RWPE2 (cell line): ENCODE measurements at regions not wholly inside any gene's neighbourhood (a gene's known extent, or its start where the extent isn't known, plus 50 kb on each side); places are given as distances from the start of the nearest gene placed in this dataset.

Source experiments
- ATAC-seq: fragments of 200-7000 bp; cut with Tn5 transposase; 3 replicates; pipeline ENCODE4 v1.9.1; 2021; ENCODE audit warnings: low read depth
- DNase-seq: peaks from one replicate; pipeline ENCODE4 v3.0.0-alpha.2; 2020; ENCODE audit warnings: low spot score
- H3K27ac ChIP-seq: fragments of 450-650 bp; 2 replicates; pipeline ENCODE4 v1.5.1; 2017; ENCODE audit warnings: mild to moderate bottlenecking; ENCODE audit not compliant: poor library complexity, severe bottlenecking
- H3K27me3 ChIP-seq: fragments of 250-450 bp; sonication (Bioruptor Pico); 2 replicates; pipeline ENCODE4 v1.5.1; 2021; ENCODE audit warnings: mild to moderate bottlenecking, moderate library complexity; ENCODE audit not compliant: insufficient read depth, poor library complexity, severe bottlenecking
- H3K36me3 ChIP-seq: fragments of 250-450 bp; sonication (Bioruptor Pico); 2 replicates; pipeline ENCODE4 v1.5.1; 2020; ENCODE audit warnings: low read depth, mild to moderate bottlenecking, moderate library complexity
- H3K4me1 ChIP-seq: fragments of 250-450 bp; sonication (Bioruptor Pico); 2 replicates; pipeline ENCODE4 v1.5.1; 2021; ENCODE audit warnings: mild to moderate bottlenecking, moderate library complexity; ENCODE audit not compliant: insufficient read depth, poor library complexity, severe bottlenecking
- H3K4me3 ChIP-seq: fragments of 250-450 bp; sonication (Bioruptor Pico); 2 replicates; pipeline ENCODE4 v1.5.1; 2021; ENCODE audit warnings: mild to moderate bottlenecking, moderate library complexity; ENCODE audit not compliant: severe bottlenecking
- H3K9me3 ChIP-seq: fragments of 250-450 bp; sonication (Bioruptor Pico); 2 replicates; pipeline ENCODE4 v1.5.1; 2021; ENCODE audit warnings: mild to moderate bottlenecking, moderate library complexity; ENCODE audit not compliant: severe bottlenecking
- TF ChIP-seq, protein P1 (sequence below): fragments of 450-650 bp; IDR thresholded peaks from one replicate; pipeline ENCODE4 v1.5.1; 2017; ENCODE audit warnings: mild to moderate bottlenecking, moderate library complexity; ENCODE audit not compliant: poor library complexity, severe bottlenecking

DNA sequence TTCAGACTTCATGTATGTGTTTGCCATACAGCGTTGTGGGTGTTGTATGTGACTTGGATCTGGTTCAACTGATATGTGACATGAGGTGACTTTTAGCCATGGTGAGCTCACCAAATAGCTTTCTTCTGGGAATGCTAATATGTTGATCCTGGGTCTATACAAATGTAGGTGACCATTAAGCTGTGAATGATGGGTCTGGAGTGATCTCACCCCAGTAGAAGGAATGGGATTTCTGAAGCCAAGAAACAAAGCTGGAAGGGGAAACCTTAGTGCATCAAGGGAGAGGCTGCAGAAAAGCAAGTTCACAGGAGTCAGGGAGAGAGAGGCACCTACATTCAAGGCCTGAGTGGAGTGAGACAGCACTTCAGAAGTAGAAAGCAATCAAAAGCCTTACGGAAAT is 421.0 kb upstream of the THRB start:
- H3K4me1 ChIP-seq = no peaks in the 10 kb centered on the region
- H3K4me3 ChIP-seq = no peak overlapping the region
- TF ChIP-seq, protein P1, sequence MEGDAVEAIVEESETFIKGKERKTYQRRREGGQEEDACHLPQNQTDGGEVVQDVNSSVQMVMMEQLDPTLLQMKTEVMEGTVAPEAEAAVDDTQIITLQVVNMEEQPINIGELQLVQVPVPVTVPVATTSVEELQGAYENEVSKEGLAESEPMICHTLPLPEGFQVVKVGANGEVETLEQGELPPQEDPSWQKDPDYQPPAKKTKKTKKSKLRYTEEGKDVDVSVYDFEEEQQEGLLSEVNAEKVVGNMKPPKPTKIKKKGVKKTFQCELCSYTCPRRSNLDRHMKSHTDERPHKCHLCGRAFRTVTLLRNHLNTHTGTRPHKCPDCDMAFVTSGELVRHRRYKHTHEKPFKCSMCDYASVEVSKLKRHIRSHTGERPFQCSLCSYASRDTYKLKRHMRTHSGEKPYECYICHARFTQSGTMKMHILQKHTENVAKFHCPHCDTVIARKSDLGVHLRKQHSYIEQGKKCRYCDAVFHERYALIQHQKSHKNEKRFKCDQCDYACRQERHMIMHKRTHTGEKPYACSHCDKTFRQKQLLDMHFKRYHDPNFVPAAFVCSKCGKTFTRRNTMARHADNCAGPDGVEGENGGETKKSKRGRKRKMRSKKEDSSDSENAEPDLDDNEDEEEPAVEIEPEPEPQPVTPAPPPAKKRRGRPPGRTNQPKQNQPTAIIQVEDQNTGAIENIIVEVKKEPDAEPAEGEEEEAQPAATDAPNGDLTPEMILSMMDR = no peak
- H3K36me3 ChIP-seq = no peaks in the 10 kb centered on the region
- no peak for ATAC-seq
- no peak for DNase-seq
- no peak overlapping the region for H3K27ac ChIP-seq
- H3K9me3 ChIP-seq = no peaks in the 10 kb centered on the region
- no peaks in the 10 kb centered on the region for H3K27me3 ChIP-seq

DNA sequence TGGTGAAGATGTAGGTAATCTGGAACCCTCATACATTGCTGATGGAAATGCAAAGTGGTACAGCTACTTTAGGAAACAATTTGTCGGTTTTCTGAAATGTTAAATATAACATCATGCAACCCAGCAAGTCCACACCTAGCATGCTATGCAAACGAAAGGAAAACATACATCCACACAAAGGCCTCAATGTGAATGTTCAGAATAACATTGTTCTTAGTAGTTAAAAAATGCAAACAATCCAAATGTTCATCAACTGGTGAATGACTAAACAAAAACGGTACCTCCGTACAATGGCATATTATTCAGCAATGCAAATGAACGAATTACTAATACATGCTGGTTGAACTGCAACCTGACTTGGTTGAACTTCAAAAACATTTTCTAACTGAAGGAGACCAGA is 423.3 kb upstream of the THRB start:
- Histone ChIP-seq H3K4me1 (no peaks in the 10 kb centered on the region), H3K36me3 (no peaks in the 10 kb centered on the region), H3K4me3 (no peak overlapping the region), H3K9me3 (no peaks in the 10 kb centered on the region), H3K27ac (no peak overlapping the region), H3K27me3 (no peaks in the 10 kb centered on the region)
- TF ChIP-seq, protein P1 = no peak
- ATAC-seq = no peak
- no peak for DNase-seq

DNA sequence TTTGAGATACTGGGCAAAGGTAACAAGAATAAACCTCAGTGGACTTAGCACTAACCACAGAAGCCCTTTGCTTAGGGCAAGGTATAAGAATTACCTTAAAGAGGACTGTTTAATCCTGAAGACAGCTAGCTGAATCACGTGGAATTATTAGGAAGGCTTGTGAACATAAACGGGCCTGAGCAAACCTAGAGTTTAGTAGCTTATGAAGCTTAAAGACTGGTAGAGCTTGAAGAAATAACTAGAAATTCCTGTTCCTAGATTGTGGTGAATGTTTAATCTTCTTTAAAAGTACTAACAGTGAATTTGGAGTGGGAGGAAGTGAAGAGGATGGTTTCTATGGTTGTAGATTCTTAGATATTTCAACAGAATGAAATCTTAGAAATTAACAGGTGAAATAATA is 428.9 kb upstream of the THRB start:
- DNase-seq (no peak), ATAC-seq (no peak)
- no peaks in the 10 kb centered on the region for H3K36me3 ChIP-seq
- H3K4me1 ChIP-seq = no peaks in the 10 kb centered on the region
- H3K27me3 ChIP-seq = peaks cover 5% of the 10 kb centered on the region
- no peaks in the 10 kb centered on the region for H3K9me3 ChIP-seq
- H3K4me3 ChIP-seq = no peak overlapping the region
- no peak overlapping the region for H3K27ac ChIP-seq
- TF ChIP-seq, protein P1 = no peak

DNA sequence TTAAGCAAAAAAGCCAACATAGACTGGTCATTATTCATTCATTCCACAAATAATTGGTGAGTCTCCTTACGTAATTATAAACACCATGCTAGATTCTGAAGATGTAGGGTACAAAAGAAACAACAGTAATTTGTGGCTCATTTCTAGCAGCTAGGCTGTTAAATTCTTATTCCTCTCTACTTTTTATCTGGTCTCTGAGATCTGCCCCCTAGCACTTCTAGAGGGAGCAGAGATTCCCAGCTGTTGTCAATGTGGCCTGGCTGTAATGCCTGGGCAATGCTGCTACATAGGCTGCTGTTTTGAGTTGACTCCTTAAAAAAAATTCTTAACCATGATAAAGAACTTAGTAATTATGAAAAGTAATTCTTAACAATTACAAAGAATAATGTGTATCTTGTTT is 434.9 kb upstream of the THRB start:
- no peak for ATAC-seq
- no peak for DNase-seq
- Histone ChIP-seq H3K9me3 (no peaks in the 10 kb centered on the region), H3K36me3 (no peaks in the 10 kb centered on the region), H3K27ac (no peak overlapping the region), H3K4me1 (no peaks in the 10 kb centered on the region), H3K27me3 (peaks cover 5% of the 10 kb centered on the region), H3K4me3 (no peak overlapping the region)
- TF ChIP-seq, protein P1 = no peak

DNA sequence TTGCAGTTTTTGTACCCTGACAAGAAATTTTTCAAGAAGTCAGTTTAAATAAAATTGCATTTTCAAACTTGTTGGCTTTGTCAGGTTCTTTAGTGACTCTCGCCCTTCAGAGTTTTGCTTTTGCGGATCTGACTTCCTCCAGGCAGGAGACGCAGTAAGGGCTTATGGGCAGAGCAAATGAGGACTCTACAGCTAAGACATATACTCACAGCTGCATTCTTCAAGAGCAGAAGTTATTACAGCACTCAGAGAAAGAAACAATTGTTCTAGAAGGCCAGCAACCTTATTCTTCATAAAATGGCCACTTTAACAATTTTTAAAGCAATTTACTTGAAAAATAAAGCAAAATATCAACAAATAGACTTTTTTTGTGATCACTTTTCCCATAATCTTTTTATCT is 438.8 kb upstream of the THRB start:
- Histone ChIP-seq H3K27ac (no peak overlapping the region), H3K36me3 (no peaks in the 10 kb centered on the region), H3K27me3 (no peaks in the 10 kb centered on the region), H3K4me3 (no peak overlapping the region), H3K4me1 (no peaks in the 10 kb centered on the region), H3K9me3 (no peaks in the 10 kb centered on the region)
- TF ChIP-seq, protein P1 = no peak
- ATAC-seq (no peak), DNase-seq (no peak)
